Fibroblast of skin of back (primary cell): ENCODE measurements at regions not wholly inside any gene's neighbourhood (a gene's known extent, or its start where the extent isn't known, plus 50 kb on each side); places are given as distances from the start of the nearest gene placed in this dataset.
A peak's percentile ranks its signal among the peaks of the same experiment; 100 is the strongest.
"Not testable (repeated sequence)": the region's sequence is repeated elsewhere in the genome, so short reads cannot be mapped to it uniquely, and the experiment has no call there.

Source experiments
- DNase-seq: peaks from one replicate; pipeline ENCODE4 v3.0.0-alpha.2; 2013

GRCh38 chr4:64718091-64718490 lies 308.8 kb upstream of the TECRL start:
- peak; percentile 9 for DNase-seq

GRCh38 chr4:64715741-64716140 lies 306.5 kb upstream of the TECRL start:
- DNase-seq: no peak

GRCh38 chr4:64713256-64713840 lies 304.1 kb upstream of the TECRL start:
- peak; percentile 36 for DNase-seq

GRCh38 chr4:64712590-64712989 lies 303.3 kb upstream of the TECRL start:
- no peak for DNase-seq

GRCh38 chr4:64705989-64706388 lies 296.7 kb upstream of the TECRL start:
- no peak for DNase-seq

GRCh38 chr4:64698171-64698570 lies 288.9 kb upstream of the TECRL start:
- DNase-seq: no peak

GRCh38 chr4:64682946-64683345 lies 273.7 kb upstream of the TECRL start:
- DNase-seq: no peak

GRCh38 chr4:64682481-64682880 lies 273.2 kb upstream of the TECRL start:
- DNase-seq: no peak

GRCh38 chr4:64673121-64673520 lies 263.9 kb upstream of the TECRL start:
- not testable (repeated sequence) for DNase-seq

- no peak for DNase-seq
Measured at GRCh38 chr4:64670647-64671046, 261.4 kb upstream of the TECRL start.

- no peak for DNase-seq
Measured at GRCh38 chr4:64643841-64644240, 234.6 kb upstream of the TECRL start.

GRCh38 chr4:64642936-64643335 lies 233.7 kb upstream of the TECRL start:
- DNase-seq: no peak

GRCh38 chr4:64640402-64640801 lies 231.2 kb upstream of the TECRL start:
- not testable (repeated sequence) for DNase-seq

GRCh38 chr4:64625438-64625837 lies 216.2 kb upstream of the TECRL start:
- DNase-seq: no peak

GRCh38 chr4:64617800-64618199 lies 208.6 kb upstream of the TECRL start:
- DNase-seq: no peak

- no peak for DNase-seq
Measured at GRCh38 chr4:64614276-64614675, 205.0 kb upstream of the TECRL start.

GRCh38 chr4:64613046-64613445 lies 203.8 kb upstream of the TECRL start:
- DNase-seq: no peak

GRCh38 chr4:64598066-64598465 lies 188.8 kb upstream of the TECRL start:
- DNase-seq: no peak

- DNase-seq: no peak
Measured at GRCh38 chr4:64594723-64595122, 185.5 kb upstream of the TECRL start.

- no peak for DNase-seq
Measured at GRCh38 chr4:64588507-64588906, 179.3 kb upstream of the TECRL start.

GRCh38 chr4:64584981-64585557 lies 175.8 kb upstream of the TECRL start:
- DNase-seq: peak; percentile 53

GRCh38 chr4:64584125-64584524 lies 174.9 kb upstream of the TECRL start:
- DNase-seq: no peak

GRCh38 chr4:64582492-64582891 lies 173.2 kb upstream of the TECRL start:
- DNase-seq: no peak

GRCh38 chr4:64581422-64581821 lies 172.2 kb upstream of the TECRL start:
- peak; percentile 66 for DNase-seq

GRCh38 chr4:64564126-64564525 lies 154.9 kb upstream of the TECRL start:
- peak; percentile 53 for DNase-seq
